HCT116 (cell line): ENCODE measurements at regions not wholly inside any gene's neighbourhood (a gene's known extent, or its start where the extent isn't known, plus 50 kb on each side); places are given as distances from the start of the nearest gene placed in this dataset.

ENCODE experiments used
- ATAC-seq: fragments of 200-7000 bp; cut with Tn5 transposase; 2 replicates; pipeline ENCODE4 v1.9.1; 2020; ENCODE audit warnings: mild to moderate bottlenecking, moderate library complexity
- BruUV-seq: library from RNA; stranded (reverse); fragments of 400-500 nt; replicated peaks from 2 replicates; lab custom pipeline; 2021; lab: Mats Ljungman, UMichigan
- CTCF ChIA-PET: fragments of 300-600 bp; sonication (Branson Sonifier 250); formaldehyde crosslinking; loops from one replicate; lab custom pipeline; 2021; ENCODE audit warnings: antibody characterized with exemption; lab: Charles Lee
- POLR2A ChIA-PET: fragments of 300-600, 350-600 bp; sonication (Branson Sonifier 250); formaldehyde crosslinking; loops from one replicate; lab custom pipeline; 2021; ENCODE audit warnings: antibody characterized with exemption; lab: Charles Lee
- RAD21 ChIA-PET, 2 experiments: fragments of 300-600 bp; sonication (Branson Sonifier 250); formaldehyde crosslinking; loops; one replicate each; lab custom pipeline; 2023; ENCODE audit warnings: low total read pairs in 2 of 2; ENCODE audit not compliant: uncharacterized antibody in 2 of 2, unreplicated experiment in 2 of 2, low non-redundant PET in 1 of 2; lab: Charles Lee
- DNase-seq: peaks from one replicate; pipeline ENCODE4 v3.0.0-alpha.2; 2010; ENCODE audit warnings: low read depth, low spot score
- H2AFZ ChIP-seq: fragments of 200-600 bp; shearing (Covaris generic), sonication (generic); 2 replicates; pipeline ENCODE4 v1.6.1; 2017; ENCODE audit warnings: low read depth, mixed run types, mixed read lengths, antibody characterized with exemption, low read length; ENCODE audit not compliant: poor library complexity, severe bottlenecking
- H3K27ac ChIP-seq: 2 replicates; pipeline ENCODE4 v1.5.1; 2012; ENCODE audit warnings: low read depth, low read length
- H3K27me3 ChIP-seq: fragments of 200-600 bp; sonication (generic); 2 replicates; pipeline ENCODE4 v1.6.1; 2016; ENCODE audit warnings: mixed run types, low read length, mixed read lengths; ENCODE audit not compliant: insufficient read depth
- H3K36me3 ChIP-seq, 2 experiments: fragments of 200-500 bp in 1 of 2; fragments of 200-600 bp in 1 of 2; sonication (Bioruptor generic) in 1 of 2; sonication (generic) in 1 of 2; 2 replicates each; pipeline versions ENCODE4 v1.5.1 to v1.6.1; 2014 to 2016; ENCODE audit warnings: low read length in 2 of 2, inconsistent platforms in 1 of 2, mixed read lengths in 1 of 2, mixed run types in 1 of 2; ENCODE audit not compliant: insufficient read depth in 2 of 2, control insufficient read depth in 1 of 2
- H3K4me1 ChIP-seq, 2 experiments: fragments of 200-600 bp in 1 of 2; sonication (generic) in 1 of 2; 2 replicates each; pipeline versions ENCODE4 v1.5.1 to v1.6.1; 2012 to 2017; ENCODE audit warnings: low read length in 2 of 2, inconsistent platforms in 1 of 2, mild to moderate bottlenecking in 1 of 2, mixed read lengths in 1 of 2, mixed run types in 1 of 2, moderate library complexity in 1 of 2; ENCODE audit not compliant: insufficient read depth in 2 of 2, control insufficient read depth in 1 of 2
- H3K4me2 ChIP-seq: fragments of 200-600 bp; sonication (generic); 2 replicates; pipeline ENCODE4 v1.6.1; 2017; ENCODE audit warnings: mixed run types, low read length, mixed read lengths
- H3K4me3 ChIP-seq, 2 experiments: fragments of 200-600 bp in 1 of 2; sonication (generic) in 1 of 2; replicated peaks in 1 of 2; 2 replicates each; pipeline ENCODE4 v1.5.1; 2011 to 2016; ENCODE audit warnings: low read length in 2 of 2, control low read depth in 1 of 2, low read depth in 1 of 2, mild to moderate bottlenecking in 1 of 2, mixed read lengths in 1 of 2, mixed run types in 1 of 2
- H3K79me2 ChIP-seq: fragments of 200-600 bp; sonication (generic); 2 replicates; pipeline ENCODE4 v1.6.1; 2017; ENCODE audit warnings: mild to moderate bottlenecking, mixed run types, low read length, moderate library complexity, mixed read lengths; ENCODE audit not compliant: insufficient read depth
- H3K9ac ChIP-seq: fragments of 200-600 bp; sonication (generic); 2 replicates; pipeline ENCODE4 v1.6.1; 2016; ENCODE audit warnings: low read length, mixed read lengths
- H3K9me2 ChIP-seq: fragments of 200-600 bp; sonication (generic), shearing (Covaris generic); 2 replicates; pipeline ENCODE4 v1.6.1; 2017; ENCODE audit warnings: mixed run types, mild to moderate bottlenecking, moderate library complexity; ENCODE audit not compliant: insufficient read depth
- H3K9me3 ChIP-seq, 2 experiments: fragments of 200-500 bp in 1 of 2; fragments of 200-600 bp in 1 of 2; sonication (Bioruptor generic) in 1 of 2; sonication (generic) in 1 of 2; 2 replicates each; pipeline ENCODE4 v1.6.1; 2014 to 2017; ENCODE audit warnings: low read length in 2 of 2, mixed read lengths in 2 of 2, inconsistent platforms in 1 of 2, low read depth in 1 of 2, mild to moderate bottlenecking in 1 of 2, mixed run types in 1 of 2, moderate library complexity in 1 of 2; ENCODE audit not compliant: control insufficient read depth in 1 of 2, insufficient read depth in 1 of 2
- H4K20me1 ChIP-seq: fragments of 200-600 bp; sonication (generic), shearing (Covaris generic); 2 replicates; pipeline ENCODE4 v1.6.1; 2017; ENCODE audit warnings: mixed run types, mild to moderate bottlenecking, moderate library complexity; ENCODE audit not compliant: insufficient read depth
- ATF3 ChIP-seq: IDR thresholded peaks from 2 replicates; pipeline ENCODE4 v1.6.1; 2012
- CEBPB ChIP-seq: IDR thresholded peaks from 2 replicates; pipeline ENCODE4 v1.6.1; 2012; ENCODE audit warnings: low read depth
- ELF1 ChIP-seq: IDR thresholded peaks from 2 replicates; pipeline ENCODE4 v1.6.1; 2012; ENCODE audit warnings: low read depth, borderline replicate concordance
- EZH2 ChIP-seq: fragments of 200-600 bp; sonication (generic); IDR thresholded peaks from 2 replicates; pipeline ENCODE4 v1.6.1; 2017; ENCODE audit warnings: antibody characterized with exemption, mixed run types
- EZH2phosphoT487 ChIP-seq: fragments of 200-600 bp; IDR thresholded peaks from 2 replicates; pipeline ENCODE4 v1.6.1; 2018; ENCODE audit warnings: antibody characterized with exemption, borderline replicate concordance
- MAX ChIP-seq: IDR thresholded peaks from 2 replicates; pipeline ENCODE4 v1.6.1; 2012
- POLR2A ChIP-seq: IDR thresholded peaks from 2 replicates; pipeline ENCODE4 v1.7.0; 2011; ENCODE audit warnings: borderline replicate concordance; ENCODE audit not compliant: insufficient read depth, insufficient read length; ENCODE audit errors: extremely low read depth
- REST ChIP-seq: IDR thresholded peaks from 2 replicates; pipeline ENCODE4 v1.6.1; 2012; ENCODE audit warnings: low read depth
- SIN3A ChIP-seq: IDR thresholded peaks from 2 replicates; pipeline ENCODE4 v1.6.1; 2012; ENCODE audit warnings: low read depth
- SRF ChIP-seq: IDR thresholded peaks from 2 replicates; pipeline ENCODE4 v1.6.1; 2012; ENCODE audit warnings: low read depth
- ZBTB33 ChIP-seq: IDR thresholded peaks from 2 replicates; pipeline ENCODE4 v1.6.1; 2011; ENCODE audit warnings: mild to moderate bottlenecking, low read length, moderate library complexity; ENCODE audit not compliant: insufficient replicate concordance; ENCODE audit errors: extremely low read depth
- ZFX ChIP-seq: fragments of 450-650 bp; IDR thresholded peaks from 2 replicates; pipeline ENCODE4 v1.6.1; 2017
- ZNF274 ChIP-seq: fragments of 200-500 bp; sonication (Bioruptor generic); IDR thresholded peaks from 2 replicates; pipeline ENCODE4 v1.6.1; 2014; ENCODE audit warnings: mild to moderate bottlenecking, low read depth, low read length, inconsistent platforms
- intact Hi-C: fragments of 100-400 bp; cut with micrococcal nuclease; formaldehyde crosslinking; loops from 2 replicates; pipeline ENCODE4 v1.10.0; 2022
- TF ChIP-seq, protein P1 (sequence below), 3 experiments: fragments of 200-600 bp in 1 of 3; sonication (generic) in 1 of 3; IDR thresholded peaks in 2 of 3; conservative IDR thresholded peaks in 1 of 3; 2 replicates each; pipeline ENCODE4 v1.5.1; 2012 to 2017; ENCODE audit warnings: low read depth in 2 of 3, low read length in 2 of 3, antibody characterized with exemption in 1 of 3, borderline replicate concordance in 1 of 3, control low read depth in 1 of 3, mild to moderate bottlenecking in 1 of 3, mixed read lengths in 1 of 3, mixed run types in 1 of 3, moderate library complexity in 1 of 3; ENCODE audit not compliant: insufficient read depth in 1 of 3

DNA sequence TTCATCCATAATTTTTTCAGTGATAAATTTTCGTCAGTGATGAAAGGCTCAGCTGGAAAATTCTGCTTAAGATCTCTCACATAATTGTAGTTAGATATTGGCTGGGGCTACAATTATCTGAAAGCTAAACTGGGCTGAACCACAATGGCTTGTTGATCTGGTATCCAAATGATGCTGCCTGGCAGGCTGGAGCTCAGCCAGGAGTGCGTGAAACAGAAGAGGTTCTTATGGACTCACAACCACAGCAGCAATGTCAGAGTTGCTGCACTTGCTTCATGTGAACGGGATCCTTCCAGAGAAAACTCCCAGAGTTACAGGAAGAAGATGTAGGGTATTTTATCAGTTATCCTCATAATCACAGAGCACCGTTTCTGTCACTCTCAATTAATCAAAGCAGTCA lies 533.2 kb upstream of the POM121L12 start:
- H3K27me3 ChIP-seq = no peaks in the 10 kb centered on the region
- no peak for ATAC-seq
- CTCF ChIA-PET = no interaction called here
- RAD21 ChIA-PET = no interaction called here
- TF ChIP-seq MAX (no peak), ELF1 (no peak), POLR2A (no peak), EZH2phosphoT487 (no peak)
- TF ChIP-seq, all 23 proteins: peak for 0
- H3K9me2 ChIP-seq = no peaks in the 10 kb centered on the region
- H3K4me1 ChIP-seq = no peaks in the 10 kb centered on the region
- no peak overlapping the region for H3K4me3 ChIP-seq
- no peak overlapping the region for H2AFZ ChIP-seq
- H3K79me2 ChIP-seq = no peaks in the 10 kb centered on the region
- peaks cover 4 to 27% of the 10 kb centered on the region in 2 experiments; a peak in 3 of 4 replicates for H3K9me3 ChIP-seq
- H3K9ac ChIP-seq = no peak overlapping the region
- POLR2A ChIA-PET = no interaction called here
- no TSS peak for BruUV-seq
- DNase-seq = no peak
- H3K36me3 ChIP-seq = no peaks in the 10 kb centered on the region
- no peak overlapping the region for H3K27ac ChIP-seq
- H3K4me2 ChIP-seq = no peak overlapping the region
- no peaks in the 10 kb centered on the region for H4K20me1 ChIP-seq
- intact Hi-C loops = no loop called here

DNA sequence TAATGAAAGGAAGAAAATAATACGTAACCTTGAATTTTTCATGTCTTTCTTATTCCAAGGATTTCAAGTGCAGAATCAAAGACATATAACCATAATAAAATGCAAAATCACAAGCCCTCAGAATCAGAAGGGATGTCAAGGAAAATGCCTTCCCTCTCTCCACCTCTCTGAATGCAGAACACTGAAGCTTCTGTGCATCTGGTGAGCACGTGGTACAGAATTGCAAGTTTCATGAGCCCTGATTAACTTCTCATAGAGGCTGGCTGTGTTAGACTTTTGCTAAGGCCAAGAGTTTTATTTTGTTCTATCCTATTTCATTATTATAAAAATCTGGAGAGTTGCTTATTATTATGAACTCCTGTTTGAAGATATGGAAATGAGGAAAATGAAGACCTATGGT lies 533.7 kb upstream of the POM121L12 start:
- no peaks in the 10 kb centered on the region for H3K9me2 ChIP-seq
- H4K20me1 ChIP-seq = no peaks in the 10 kb centered on the region
- no peak overlapping the region for H3K4me2 ChIP-seq
- no peaks in the 10 kb centered on the region for H3K4me1 ChIP-seq
- H3K79me2 ChIP-seq = no peaks in the 10 kb centered on the region
- ATAC-seq = no peak
- H3K36me3 ChIP-seq = no peaks in the 10 kb centered on the region
- H3K9ac ChIP-seq = no peak overlapping the region
- no peaks in the 10 kb centered on the region for H3K27me3 ChIP-seq
- intact Hi-C loops = no loop called here
- BruUV-seq = no TSS peak
- no peak for TF ChIP-seq CEBPB
- no peak for TF ChIP-seq SRF
- TF ChIP-seq, protein P1, sequence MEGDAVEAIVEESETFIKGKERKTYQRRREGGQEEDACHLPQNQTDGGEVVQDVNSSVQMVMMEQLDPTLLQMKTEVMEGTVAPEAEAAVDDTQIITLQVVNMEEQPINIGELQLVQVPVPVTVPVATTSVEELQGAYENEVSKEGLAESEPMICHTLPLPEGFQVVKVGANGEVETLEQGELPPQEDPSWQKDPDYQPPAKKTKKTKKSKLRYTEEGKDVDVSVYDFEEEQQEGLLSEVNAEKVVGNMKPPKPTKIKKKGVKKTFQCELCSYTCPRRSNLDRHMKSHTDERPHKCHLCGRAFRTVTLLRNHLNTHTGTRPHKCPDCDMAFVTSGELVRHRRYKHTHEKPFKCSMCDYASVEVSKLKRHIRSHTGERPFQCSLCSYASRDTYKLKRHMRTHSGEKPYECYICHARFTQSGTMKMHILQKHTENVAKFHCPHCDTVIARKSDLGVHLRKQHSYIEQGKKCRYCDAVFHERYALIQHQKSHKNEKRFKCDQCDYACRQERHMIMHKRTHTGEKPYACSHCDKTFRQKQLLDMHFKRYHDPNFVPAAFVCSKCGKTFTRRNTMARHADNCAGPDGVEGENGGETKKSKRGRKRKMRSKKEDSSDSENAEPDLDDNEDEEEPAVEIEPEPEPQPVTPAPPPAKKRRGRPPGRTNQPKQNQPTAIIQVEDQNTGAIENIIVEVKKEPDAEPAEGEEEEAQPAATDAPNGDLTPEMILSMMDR (IDR thresholded peaks at IDR 0.05 in 2 of 3, conservative IDR thresholded peaks at IDR 0.05 in 1 of 3; ENCODE audit: borderline replicate concordance in 1 of 3, insufficient read depth in 1 of 3, low read depth in 2 of 3, low read length in 2 of 3) = no peak
- TF ChIP-seq REST = no peak
- TF ChIP-seq ZFX = no peak
- no peak for TF ChIP-seq SIN3A
- TF ChIP-seq ZNF274 = no peak
- TF ChIP-seq ZBTB33 = no peak
- TF ChIP-seq ATF3 = no peak
- no peak for TF ChIP-seq EZH2
- TF ChIP-seq, all 23 proteins: peak for 0
- Histone ChIP-seq H2AFZ (no peak overlapping the region), H3K4me3 (no peak overlapping the region), H3K27ac (no peak overlapping the region), H3K9me3 (peaks cover 8 to 25% of the 10 kb centered on the region in 2 experiments; a peak in 3 of 4 replicates)
- POLR2A ChIA-PET = no interaction called here
- no peak for DNase-seq
- RAD21 ChIA-PET = no interaction called here
- CTCF ChIA-PET = no interaction called here
